ENCODE measurements at regions not wholly inside any gene's neighbourhood (a gene's known extent, or its start where the extent isn't known, plus 50 kb on each side); places are given as distances from the start of the nearest gene placed in this dataset.

DNA sequence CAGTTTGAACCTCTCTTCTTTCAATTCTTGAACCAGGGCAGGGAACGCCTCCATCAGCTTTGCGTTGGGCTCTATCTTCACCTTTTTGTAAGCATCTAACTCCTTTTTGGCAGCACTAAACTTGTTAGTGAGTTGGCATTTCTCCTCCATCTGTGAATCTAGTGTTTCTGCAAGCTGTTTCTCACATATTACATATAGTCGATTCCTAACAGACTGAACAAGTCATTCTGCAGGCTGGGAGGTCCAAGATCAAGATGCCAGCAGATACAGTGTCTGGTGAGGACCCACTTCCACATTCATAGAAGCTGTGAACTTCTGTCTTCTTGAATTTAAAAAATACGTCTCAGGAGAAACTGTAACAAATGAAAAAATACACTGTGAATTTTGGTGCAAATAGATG, 539.7 kb downstream of the ANKRD7 start:
- no peak overlapping the region for H3K4me3 ChIP-seq (replicated peaks in 1 of 2; ENCODE audit: low read depth in 2 of 2, low read length in 2 of 2)
- no peak for TF ChIP-seq CTCF (IDR thresholded peaks at IDR 0.05; ENCODE audit: low read depth, low read length)
- no peak for DNase-seq (ENCODE audit: low read depth in 2 of 2)

DNA sequence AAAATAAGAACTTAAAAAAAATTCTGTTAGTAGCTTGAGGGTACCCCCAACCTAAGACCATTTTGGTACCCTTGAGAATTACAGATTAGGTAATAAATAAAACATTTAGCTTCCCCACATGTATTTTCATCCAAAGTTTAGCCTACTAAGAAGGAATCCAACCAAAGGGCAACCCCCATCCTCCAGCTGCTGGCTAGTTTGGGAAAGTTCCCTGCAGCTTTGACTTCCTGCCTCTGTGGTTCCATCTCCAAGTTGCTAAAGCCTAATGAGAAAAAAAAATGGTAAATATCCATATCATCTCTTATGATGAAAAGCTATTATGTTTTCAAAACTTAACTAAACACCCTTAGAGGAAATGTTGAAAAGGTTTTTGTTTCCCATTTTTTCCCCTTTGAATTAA, 547.2 kb downstream of the ANKRD7 start:
- no peak for TF ChIP-seq CTCF (IDR thresholded peaks at IDR 0.05; ENCODE audit: low read depth, low read length)
- H3K4me3 ChIP-seq (replicated peaks in 1 of 2; ENCODE audit: low read depth in 2 of 2, low read length in 2 of 2) = no peak overlapping the region
- DNase-seq (ENCODE audit: low read depth in 2 of 2) = no peak

DNA sequence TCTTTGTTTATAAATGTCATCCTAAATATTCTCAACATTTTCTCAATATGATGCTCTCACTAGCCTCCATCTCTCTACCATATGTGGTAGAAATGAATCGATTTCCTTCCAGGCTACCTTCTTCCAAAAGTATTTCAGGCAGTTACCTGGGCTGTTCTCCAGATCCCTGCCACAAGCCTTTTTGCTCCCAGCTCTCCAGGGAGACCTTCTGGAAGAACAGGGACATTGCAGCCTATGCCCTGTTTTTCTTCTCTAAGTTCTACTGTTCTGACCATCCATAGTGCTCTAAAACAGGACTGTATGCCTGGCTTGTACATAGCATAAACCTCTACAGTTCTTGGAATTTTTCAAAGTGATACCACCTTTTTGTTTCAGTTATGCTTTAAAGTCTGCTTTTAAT, 552.8 kb downstream of the ANKRD7 start:
- no peak for DNase-seq (ENCODE audit: low read depth in 2 of 2)
- no peak for TF ChIP-seq CTCF (IDR thresholded peaks at IDR 0.05; ENCODE audit: low read depth, low read length)
- H3K4me3 ChIP-seq (replicated peaks in 1 of 2; ENCODE audit: low read depth in 2 of 2, low read length in 2 of 2) = no peak overlapping the region

GRCh38 chr7:118792682-118793081, 568.2 kb downstream of the ANKRD7 start:
- DNase-seq (ENCODE audit: low read depth in 2 of 2) = no peak
- TF ChIP-seq CTCF (IDR thresholded peaks at IDR 0.05; ENCODE audit: low read depth, low read length) = no peak
- H3K4me3 ChIP-seq (replicated peaks in 1 of 2; ENCODE audit: low read depth in 2 of 2, low read length in 2 of 2) = no peak overlapping the region

DNA sequence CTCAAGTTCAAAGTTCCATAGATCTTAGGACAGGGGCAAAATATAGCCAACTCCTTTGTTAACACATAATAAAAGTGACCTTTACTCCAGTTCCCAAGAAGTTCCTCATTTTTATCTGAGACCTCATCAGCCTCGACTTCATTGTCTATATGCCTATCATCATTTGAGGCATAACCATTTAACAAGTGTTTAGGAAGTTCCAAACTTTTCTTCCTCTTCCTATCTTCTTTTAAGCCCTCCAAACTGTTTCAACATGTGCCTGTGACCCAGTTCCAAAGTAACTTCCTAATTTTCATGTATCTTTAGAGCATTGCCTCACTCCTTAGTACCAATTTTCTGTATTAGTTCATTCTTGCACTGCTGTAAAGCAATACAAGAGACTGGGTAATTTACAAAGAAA, 569.1 kb downstream of the ANKRD7 start:
- no peak for DNase-seq (ENCODE audit: low read depth in 2 of 2)
- no peak for TF ChIP-seq CTCF (IDR thresholded peaks at IDR 0.05; ENCODE audit: low read depth, low read length)
- H3K4me3 ChIP-seq (replicated peaks in 1 of 2; ENCODE audit: low read depth in 2 of 2, low read length in 2 of 2) = no peak overlapping the region

- no peak for TF ChIP-seq CTCF (IDR thresholded peaks at IDR 0.05; ENCODE audit: low read depth, low read length)
- no peak for DNase-seq (ENCODE audit: low read depth in 2 of 2)
- no peak overlapping the region for H3K4me3 ChIP-seq (replicated peaks in 1 of 2; ENCODE audit: low read depth in 2 of 2, low read length in 2 of 2)
Measured at GRCh38 chr7:118794419-118794818, 569.9 kb downstream of the ANKRD7 start.

GRCh38 chr7:118801366-118801765, 576.9 kb downstream of the ANKRD7 start:
- DNase-seq (ENCODE audit: low read depth in 2 of 2) = no peak
- no peak for TF ChIP-seq CTCF (IDR thresholded peaks at IDR 0.05; ENCODE audit: low read depth, low read length)
- no peak overlapping the region for H3K4me3 ChIP-seq (replicated peaks in 1 of 2; ENCODE audit: low read depth in 2 of 2, low read length in 2 of 2)
